M059J (cell line): ENCODE measurements at regions not wholly inside any gene's neighbourhood (a gene's known extent, or its start where the extent isn't known, plus 50 kb on each side); places are given as distances from the start of the nearest gene placed in this dataset.

Experiments used
- DNase-seq: peaks from one replicate; pipeline ENCODE4 v3.0.0-alpha.2; 2012; ENCODE audit warnings: low read depth

DNA sequence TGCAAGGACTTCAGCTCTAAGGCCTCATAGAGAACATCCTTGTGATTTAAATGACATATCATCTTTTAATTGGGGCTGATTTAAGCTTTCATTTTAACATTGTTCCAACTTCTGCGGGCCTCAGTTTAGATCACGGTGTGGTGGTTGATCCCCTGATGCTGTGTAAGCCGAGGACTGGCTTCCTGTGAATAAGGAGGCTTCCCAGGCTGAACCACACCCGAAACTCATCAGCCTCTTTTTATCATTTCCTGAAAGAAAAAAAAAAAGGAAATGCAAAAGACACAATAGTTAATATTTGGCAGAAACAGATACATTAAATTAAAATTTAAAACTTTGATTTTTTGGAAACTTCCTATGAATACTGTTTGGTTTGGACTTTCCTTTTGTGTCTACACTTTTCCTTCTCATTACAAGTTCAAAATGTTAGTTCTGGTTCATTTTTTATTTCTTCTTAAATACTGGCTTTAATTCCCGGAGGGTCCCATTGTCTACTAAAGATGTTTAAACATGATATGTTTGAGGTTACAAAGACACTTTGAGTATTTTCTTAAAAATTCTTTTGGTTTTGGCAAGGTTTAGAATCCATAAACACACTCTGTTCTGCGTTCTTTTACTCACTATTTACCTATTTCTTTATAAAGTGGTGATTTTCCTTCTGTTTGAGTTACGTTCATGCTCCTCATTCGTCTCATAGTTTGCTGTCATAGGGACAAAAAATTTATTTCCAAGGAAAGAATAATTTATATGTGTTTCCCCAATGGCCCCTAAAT lies 230.0 kb upstream of the SULF2 start:
- peak; percentile 67 for DNase-seq

DNA sequence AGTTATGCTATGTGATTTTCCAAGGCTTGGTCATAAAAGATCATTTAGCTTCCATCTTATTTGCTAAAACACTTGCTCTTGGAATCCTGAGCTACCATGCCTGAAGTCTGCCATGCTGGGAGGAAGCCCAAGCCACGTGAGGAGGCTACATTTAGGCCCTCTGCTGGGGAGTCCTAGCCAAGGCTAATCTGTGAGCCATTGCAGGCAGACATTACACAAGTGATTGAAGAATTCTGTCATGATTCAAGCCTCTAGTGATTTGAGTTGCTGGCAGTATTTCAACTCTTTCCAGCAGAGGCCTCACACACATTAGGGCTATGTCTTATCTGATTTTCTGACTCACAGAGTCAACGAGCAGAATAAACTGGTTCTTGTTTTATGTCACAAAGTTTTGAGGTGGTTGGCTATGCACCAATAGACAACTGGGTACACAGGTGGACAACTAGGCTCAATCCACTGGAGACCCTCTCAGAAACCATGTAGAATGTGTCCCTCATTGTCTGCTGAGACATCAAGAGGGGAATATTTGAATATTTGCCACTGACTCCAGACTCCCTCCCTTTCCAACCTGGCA lies 227.2 kb upstream of the SULF2 start:
- DNase-seq, result peak; percentile 99

DNA sequence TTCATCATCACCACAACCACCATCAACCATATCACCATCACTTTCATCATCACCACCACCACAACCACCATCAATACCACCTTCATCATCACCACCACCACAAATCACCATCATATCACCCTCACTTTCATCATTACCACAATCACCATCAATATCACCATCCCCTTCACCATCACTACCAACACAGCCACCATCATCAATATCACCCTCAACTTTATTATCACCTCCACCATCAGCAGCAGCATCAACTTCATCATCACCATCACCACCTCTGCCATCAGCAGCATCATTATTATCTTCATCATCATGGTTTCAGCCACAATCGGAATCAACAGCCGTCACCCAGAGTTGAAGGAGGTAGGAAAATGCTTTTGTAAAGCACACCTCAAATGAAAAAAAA lies 225.7 kb upstream of the SULF2 start:
- DNase-seq, result no peak

DNA sequence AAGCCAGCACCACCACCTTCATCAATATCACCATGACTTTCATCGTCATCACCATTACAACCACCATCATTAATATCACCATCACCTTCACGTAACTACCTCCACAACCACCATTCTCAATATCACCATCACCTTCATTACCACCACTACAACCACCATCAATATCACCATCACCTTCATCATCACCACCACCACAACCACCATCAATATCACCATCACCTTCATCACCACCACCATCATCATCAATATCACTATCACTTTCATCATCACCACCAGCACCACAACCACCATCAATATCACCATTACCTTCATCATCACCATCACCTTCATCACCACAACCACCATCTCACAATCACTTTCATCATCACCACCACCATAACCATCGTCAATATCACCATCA lies 225.3 kb upstream of the SULF2 start:
- no peak for DNase-seq

DNA sequence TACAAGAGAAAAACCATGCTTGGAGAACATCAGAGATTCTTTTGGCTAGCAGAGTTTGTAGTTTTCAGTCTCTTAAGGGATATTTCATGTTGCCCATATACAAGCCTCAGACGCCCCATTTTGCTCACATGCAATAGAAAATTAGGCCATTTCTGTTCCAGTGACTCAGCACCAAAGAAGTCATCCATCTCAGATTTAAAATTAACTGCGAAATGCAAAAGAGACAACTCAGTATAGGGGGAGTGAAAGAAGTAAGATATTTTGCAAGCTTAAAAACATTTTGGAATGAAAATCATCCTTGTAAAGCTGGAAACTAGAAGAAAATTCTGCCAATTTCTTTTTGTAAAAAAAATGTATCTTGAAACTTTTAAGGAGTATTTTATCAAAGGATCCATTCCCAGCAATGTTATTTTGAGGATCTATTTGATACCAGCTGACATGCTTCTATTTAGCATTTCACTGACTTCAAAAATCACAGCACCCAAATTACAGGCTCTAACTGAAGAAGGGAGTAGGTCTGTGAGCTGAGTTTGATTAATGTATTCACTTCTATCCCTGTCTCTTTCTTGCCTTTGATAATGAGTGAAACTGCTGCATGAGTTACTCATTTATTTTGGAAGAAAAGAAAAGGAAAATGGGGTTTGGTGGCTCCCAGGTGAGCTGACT lies 223.7 kb upstream of the SULF2 start:
- peak; percentile 71 for DNase-seq

DNA sequence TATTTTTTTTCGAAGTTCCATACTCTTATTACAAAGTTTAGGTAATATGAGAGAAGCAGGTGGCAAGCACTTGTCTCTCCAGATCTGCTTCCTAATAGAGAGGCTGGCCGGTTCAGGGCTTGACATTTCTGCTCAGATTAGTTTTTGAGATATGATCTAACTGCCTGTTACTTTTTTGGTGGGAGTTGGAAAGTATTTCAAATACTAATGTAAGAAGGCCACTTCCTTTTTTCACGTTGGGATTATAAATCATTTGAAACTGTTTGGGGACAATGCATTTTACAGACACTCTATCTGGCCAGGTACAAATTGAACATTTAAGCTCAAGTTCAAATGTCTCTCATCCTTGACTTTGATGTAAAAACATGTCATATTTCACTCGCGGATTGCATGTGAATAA lies 222.1 kb upstream of the SULF2 start:
- no peak for DNase-seq

DNA sequence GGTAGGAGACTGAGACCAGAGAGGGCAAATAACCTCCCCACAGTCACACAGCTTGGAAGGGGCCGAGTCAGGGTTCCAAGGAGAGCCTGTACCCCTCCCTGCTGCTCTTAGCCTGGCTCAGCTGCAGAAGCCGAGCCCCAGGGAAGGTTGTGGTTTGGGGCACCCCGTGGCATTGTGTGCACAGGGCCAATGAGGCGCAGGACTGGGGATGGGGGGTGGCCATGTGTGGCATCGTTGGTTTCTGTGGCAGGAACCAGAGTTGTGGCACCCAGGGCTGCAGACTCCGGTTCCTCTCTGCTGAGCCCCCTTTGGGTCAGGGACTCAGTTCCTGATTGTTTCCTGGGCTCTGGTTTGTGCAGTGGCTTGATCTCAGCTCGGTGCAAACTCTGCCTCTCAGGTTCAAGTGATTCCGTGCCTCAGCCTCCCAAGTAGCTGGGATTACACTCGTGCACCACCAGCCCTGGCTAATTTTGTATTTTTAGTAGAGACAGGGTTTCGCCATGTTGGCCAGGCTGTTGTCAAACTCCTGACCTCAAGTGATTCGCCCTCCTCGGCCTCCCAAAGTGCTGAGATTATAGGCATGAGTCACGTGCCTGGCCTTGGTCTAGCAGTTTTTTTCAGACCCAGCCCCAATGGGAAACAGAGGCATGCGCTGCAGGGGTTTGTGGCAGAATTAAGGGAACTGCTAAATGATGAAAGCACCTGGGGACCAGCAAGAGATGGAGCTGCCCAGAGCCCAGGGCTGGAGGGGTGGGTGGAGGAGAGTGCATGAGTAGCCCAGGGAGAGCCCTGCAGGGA lies 221.0 kb upstream of the SULF2 start:
- DNase-seq, result peak; percentile 90

DNA sequence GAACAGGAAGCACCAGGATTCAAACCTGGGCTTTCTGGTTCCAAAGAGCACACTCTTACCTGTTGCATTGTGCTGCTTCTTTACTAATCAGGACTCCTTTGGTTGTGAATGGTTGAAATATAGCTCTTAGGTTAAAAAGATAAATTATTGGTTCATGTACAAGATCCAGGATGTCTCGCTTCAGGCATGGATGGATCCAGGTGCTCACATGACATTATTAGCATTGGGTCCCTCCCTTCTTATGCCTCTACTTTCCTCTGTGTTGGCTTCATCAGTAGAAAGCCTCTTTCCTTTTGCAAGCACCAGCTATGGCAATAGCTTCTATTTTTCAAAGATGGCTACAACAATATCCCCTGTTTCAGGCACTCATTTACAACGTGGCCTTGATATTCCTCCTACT lies 217.7 kb upstream of the SULF2 start:
- DNase-seq, result no peak

DNA sequence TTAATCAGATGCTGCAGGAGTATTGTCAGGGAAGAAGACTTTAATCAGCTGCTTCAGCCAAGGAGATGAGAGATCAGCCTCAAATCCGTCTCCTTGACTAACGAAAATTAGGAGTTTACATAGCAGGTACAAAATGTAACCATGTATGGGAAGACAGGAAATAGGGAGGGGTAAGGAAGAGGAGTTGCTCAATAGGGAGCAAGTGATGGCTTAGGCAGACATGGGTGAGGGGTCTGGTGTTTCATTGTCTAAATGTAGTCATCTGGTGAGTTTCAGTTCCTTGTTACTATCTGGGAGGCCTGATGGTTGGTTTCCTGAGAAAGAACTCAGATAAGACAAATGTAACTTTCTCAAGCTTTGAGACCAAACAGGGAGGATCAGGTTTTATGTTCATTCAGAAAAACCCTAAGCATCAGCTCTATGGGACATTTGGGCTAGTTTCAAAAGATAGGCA lies 217.3 kb upstream of the SULF2 start:
- no peak for DNase-seq

DNA sequence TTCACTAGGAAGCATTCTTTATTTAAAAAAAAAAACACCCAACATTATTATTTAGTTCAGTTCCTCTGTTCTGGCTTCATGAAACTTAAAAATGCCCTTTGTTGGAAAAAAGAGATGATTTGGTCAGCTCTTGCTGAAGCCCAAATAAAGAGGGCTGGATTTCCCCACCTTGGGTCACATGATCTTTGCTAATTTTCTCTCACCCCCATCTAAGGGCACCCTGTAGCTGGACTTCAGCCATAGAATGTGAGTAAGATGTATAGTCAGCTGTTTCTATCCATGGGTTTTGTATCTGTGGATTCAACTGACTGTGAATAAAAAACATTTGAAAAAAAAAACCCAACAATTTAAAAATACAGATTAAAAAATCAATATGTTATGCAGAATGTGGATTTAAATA lies 213.9 kb upstream of the SULF2 start:
- no peak for DNase-seq

DNA sequence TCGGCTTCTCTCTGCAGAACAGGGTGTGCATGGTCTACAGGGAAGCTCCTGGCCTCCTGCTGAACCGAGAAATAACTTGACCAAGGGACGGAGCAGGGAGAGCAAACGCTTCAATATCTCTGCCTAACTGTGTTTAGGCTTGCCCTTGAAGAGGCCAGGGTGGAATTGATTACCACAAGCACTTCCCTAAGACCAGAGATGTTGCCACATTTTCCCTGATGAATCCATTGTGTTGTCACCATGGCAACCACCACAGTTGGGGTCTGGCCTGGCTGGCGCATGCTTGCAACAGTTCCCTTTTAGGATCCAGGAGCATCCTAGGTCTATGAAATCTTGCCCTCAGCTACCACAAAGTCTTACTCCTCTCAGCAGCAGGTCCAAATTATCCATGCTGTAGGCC lies 213.5 kb upstream of the SULF2 start:
- no peak for DNase-seq

DNA sequence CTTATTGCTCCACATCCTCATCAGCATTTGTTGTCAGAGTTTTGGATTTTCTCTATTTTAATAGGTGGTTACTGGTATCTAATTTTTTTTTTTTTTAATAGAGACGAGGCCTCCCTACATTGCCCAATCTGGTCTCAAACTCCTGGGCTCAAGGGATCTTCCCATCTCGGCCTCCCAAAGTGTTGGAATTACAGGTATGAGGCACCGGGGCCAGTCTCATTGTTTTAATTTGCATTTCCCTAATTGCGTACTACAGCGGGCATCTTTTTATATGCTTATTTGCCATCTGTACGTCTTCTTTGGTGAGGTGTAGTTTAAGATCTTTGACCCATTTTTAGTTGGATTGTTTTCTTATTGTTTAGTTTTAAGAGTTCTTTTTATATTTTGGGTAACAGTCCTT lies 210.4 kb upstream of the SULF2 start:
- DNase-seq, result no peak

DNA sequence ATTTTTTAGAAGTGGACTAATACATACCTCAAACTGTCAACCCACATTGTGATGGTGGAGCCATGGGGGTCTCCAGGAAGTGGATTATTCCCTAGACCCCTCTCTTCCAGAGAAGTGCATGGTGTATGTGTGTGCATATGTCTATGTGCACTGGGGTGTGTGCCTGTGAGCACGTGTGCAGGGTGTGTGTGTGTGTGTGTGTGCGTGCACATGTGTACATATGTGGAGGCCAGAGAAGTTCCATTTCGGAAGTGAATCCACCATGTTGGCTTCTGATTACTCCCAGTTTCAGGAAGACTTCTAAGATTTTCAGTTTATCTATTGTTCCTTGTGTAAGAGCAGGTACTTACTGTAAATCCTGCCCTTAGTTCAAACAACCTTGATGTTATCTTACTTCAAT lies 208.5 kb upstream of the SULF2 start:
- DNase-seq, result no peak

DNA sequence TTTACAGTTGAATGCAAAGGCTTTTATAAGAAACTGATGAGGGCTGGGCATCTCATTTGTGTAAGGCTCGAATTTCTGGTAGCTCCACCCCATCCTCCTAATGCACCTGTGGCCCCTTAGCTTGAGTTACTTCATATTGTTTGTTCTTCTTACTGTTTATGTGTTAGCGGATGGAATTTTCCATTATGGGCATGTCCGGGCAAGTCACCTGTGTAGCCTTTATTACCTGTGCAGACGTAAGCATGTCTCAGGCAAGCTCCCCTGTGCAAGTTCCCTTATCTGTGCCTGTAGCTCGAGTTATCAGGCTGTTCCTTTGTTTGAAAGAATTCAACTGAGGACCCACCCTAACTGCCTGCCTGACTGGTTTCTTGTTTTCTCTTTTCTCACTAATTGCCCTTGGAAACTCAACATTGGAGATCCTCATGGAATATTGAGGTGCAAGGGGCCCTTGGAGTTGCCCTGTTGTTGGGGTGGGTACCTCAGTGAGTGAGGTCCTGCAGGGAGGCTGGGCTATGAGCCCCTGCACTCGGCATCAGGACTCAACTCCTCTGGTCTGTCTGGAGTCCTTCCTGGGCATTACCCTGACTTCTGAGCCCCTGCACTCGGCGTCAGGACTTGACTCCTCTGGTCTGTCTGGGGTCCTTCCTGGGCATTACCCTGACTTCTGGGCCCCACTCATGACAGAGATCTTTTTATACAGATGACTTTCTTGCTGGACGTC lies 207.9 kb upstream of the SULF2 start:
- no peak for DNase-seq

DNA sequence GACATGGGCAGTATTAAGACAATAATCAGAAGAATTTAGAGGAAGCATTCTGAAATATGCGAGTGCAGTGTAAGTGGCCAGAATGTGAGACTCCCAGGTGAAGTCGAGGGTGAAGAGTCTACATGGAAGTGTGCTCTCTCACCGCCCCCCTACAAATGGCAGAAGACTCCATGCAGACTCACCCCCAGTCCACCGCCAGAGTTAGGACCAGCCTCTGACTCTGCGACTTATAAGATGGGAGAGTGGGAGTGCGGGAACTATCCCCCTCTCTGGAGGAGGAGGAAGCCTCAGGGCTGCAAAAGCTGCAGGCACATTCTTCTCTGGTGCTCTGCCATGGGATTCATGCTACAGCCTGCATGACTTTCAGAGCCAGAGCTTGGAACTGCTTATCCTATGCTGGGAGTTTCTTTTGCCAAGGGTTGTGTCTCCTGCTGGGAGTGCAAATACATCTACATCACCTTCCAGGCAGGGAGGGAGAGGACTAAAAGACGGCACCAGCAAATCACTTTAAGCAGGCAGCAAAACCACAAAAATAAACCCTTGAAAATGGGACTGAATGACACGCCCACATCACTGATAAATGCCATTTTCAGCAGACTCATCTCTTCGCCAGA lies 206.7 kb upstream of the SULF2 start:
- DNase-seq, result peak; percentile 43

DNA sequence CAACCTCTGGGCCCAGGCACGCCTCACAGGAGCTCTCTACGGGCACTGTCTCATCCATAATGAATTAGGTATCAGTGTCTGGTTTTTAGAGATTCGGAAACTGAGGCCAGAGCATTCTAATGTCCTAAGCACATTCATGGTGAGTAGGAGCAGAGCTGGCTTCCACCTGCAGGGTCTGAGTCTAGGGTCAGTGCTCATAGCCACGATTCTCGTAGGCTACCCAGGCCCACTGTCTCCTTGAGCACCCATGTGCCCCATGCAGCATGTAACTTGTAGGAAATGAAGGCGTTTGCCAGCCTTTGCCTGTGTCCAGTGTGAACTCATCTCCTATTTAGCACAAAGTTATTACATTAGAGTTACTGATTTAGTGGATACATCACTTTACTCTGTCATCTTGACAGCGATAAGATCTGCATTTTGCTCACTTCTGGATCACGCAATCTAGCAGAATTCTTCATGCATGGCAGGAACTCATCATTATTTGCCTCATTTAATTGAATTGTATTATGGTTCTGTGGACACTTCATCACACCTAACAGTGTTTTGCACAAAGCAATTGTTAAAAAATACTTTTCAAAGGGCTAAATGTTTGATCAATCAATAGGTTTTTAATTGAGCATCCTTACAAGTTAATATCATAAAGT lies 205.3 kb upstream of the SULF2 start:
- DNase-seq, result no peak

DNA sequence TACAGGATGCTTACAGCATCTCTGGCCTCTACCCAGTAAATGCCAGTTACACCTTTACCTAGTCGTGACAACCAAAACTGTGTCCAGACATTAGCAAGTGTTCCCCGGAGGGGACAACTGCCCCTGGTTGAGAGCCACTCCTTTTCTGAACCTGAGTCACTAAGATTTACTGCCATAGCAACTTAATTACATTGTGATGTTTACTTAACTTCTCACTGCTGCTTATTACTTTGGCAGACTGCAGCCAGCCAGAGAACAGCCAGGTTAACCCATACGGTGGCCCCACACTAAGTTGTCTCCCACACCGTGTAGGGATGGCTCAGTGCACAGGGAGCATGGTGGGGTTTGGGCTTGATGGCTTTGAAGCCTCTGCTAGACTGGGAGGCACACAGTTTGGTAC lies 204.7 kb upstream of the SULF2 start:
- peak; percentile 89 for DNase-seq

DNA sequence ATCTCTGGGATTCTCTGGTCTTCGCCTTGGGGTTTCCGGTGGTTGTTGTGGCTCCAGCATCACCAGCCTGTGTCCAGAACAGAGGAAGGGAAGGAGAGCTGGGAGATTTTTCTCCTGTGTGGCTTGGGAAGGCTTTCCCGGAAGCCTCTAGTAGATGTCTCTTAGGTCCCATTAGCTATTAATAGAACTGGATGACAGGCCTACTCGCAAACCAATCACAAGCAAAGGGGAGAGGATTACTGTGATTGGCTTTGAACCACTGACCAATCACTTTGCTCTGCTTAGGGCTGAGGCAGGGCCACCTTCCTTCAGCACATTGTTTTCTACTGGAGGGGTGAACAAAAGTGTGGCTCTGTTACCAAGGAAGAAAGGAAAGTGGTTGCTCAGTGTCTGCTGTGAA lies 203.4 kb upstream of the SULF2 start:
- DNase-seq, result peak; percentile 34

DNA sequence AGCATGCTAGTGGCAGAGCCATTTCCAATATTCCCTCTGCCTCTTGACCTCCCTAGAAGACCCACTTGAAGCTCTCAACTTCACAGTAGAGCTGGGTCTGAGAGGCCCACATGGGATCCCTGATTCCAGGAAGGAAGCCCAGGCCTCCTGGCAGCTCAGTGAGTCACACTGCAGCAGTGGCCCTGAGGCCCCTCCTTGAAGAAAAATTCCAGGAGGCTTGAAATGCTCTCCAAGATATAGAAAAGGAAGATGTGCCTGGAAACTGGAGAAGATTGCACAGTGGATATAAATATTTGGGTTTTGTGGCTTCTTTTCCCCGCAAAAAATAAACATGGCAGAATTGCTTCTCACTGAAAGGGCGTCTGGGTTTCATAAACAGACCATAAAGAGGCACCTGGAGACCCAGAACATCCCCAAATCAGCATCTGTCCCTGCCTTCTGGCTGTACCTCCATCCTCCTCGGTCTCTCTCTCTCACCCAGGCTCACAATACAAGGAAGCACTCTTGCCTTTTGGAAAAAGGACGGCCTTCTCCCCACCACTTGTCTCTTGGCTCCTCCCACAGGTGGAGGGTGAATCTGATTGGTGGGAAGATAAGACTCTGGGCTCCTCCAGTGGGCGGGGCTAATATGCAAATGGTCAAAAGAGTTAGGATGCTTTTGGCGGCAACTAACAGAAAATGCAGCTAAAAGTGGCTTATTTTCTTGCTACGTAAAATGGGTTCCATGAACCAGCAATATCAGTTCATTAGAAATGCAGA lies 200.0 kb upstream of the SULF2 start:
- peak; percentile 95 for DNase-seq

DNA sequence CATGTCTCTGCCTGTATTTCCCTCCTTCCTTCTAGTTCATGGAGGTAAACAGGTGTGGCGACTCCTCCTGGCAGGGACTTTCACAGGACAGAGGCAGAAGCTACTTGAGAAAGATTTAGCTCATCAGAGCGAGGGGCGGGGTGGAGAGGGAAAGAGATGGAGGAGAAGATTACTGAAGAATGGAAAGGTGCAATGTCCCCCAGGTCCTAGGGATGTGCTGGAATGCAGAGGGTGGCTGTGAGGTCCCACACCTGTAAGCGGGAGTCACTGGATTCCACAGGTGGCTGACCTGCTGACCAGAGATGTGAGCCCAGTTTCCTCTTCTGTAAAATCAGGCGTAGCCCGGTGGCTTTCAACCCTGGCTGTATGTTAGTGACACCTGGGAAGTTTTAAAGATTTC lies 199.2 kb upstream of the SULF2 start:
- DNase-seq, result no peak
